Amniotic epithelial cell (primary cell): ENCODE measurements at regions not wholly inside any gene's neighbourhood (a gene's known extent, or its start where the extent isn't known, plus 50 kb on each side); places are given as distances from the start of the nearest gene placed in this dataset.
"Not testable (repeated sequence)": the region's sequence is repeated elsewhere in the genome, so short reads cannot be mapped to it uniquely, and the experiment has no call there.

ENCODE experiments used
- DNase-seq: peaks from one replicate; pipeline ENCODE4 v3.0.0-alpha.2; 2010; ENCODE audit warnings: low read depth

- DNase-seq: not testable (repeated sequence)
These were observed 57.0 kb upstream of the NEUROD1 start for GRCh38 chr2:181737302-181737701.

GRCh38 chr2:181738074-181738473 is 57.8 kb upstream of the NEUROD1 start:
- peak; percentile 17 for DNase-seq

- DNase-seq: no peak
These were observed 58.2 kb upstream of the NEUROD1 start for GRCh38 chr2:181738563-181738962.

DNA sequence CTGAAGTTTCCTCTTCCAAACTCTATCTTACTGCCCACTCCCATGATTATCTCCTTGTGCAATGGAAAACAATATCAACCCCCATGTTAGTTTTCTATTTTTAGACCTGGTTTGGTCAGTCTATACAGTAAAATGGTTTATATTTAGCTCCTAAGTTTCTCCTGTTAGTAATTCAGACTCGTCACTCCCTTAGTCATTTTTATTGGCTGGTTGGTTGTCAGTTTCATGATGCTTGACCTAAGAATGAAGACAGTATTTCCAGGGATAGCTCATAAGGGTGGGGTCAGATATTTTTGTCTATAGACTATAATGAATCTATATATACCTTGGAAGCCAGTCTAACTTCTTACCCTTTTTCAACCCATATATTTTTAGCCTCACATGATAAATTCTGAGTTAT is 61.4 kb upstream of the NEUROD1 start:
- no peak for DNase-seq

- no peak for DNase-seq
These were observed 62.0 kb upstream of the NEUROD1 start for GRCh38 chr2:181742361-181742760.

DNA sequence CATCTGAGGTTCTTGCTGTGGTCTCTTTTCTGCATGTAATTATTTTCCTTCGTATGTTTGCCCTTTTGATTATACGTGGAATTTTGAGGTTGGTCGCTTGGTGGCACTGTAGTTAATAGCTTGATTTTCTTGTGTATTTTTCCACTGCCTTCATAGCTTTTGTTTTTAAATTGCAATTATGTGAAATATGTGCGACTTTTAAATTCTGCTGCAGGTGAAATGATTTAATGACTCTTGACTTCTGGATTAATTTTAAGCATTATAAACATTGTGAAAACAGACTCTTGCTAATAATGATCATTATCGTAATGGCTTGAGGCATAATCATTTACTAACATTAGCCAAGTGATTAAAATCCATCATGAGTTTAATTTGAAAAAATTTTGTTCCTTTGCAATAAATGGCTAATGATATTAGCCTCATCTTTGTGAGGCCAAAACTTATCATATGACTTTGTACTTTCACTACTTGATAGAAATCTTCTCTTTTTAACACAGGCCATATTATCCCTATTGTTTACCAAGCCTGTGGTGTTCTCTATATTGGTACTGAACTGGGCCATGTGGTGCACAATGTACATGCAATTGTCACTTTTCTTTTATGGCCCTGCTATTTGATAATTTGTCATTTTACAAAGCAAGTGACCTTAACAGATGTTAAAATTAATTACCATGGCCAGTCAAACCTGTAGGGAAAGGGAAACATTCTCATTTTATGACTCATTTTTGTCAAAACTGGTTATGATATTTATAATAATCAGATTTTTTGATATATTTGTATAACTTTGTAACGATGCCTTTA is 62.8 kb upstream of the NEUROD1 start:
- DNase-seq: peak; percentile 57

- no peak for DNase-seq
These were observed 63.4 kb upstream of the NEUROD1 start for GRCh38 chr2:181743723-181744031.

DNA sequence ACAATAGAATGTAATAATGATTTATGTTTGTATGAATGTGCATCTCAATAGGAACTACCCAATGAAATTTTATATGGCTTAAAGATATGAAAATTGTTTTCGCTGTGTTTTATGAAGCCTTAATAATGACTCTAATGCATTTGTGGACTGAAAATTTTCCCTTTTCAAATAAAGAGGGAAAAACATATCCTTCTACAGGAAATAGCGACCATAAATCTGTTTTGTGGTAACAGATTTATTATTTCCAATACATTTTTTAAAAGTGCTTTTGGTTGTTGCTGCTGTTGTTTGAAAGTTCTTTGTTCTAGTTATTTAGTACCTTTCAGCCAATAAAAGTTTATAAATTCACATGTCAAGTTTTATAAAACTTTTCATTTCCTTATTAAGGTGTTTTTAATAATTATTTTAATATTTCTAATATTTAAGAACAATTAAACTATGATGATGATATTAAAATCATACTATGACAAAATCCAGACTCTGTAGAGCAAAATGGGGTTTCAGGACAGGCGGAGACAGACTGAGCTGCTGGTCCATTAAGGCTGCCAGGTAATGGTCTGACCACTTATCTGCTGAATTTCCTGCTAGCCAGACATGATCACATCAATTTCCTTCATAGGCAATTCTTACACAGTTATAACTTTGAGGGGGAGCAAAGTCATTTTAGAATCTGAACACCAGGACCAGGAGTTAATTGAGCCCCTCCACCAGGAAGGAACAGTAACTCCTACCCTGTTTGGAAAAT is 65.7 kb upstream of the NEUROD1 start:
- no peak for DNase-seq

GRCh38 chr2:181746844-181747243 is 66.5 kb upstream of the NEUROD1 start:
- no peak for DNase-seq

GRCh38 chr2:181750305-181750704 is 70.0 kb upstream of the NEUROD1 start:
- no peak for DNase-seq

- DNase-seq: no peak
These were observed 71.1 kb upstream of the NEUROD1 start for GRCh38 chr2:181751266-181752030.

- DNase-seq: peak; percentile 52
These were observed 72.0 kb upstream of the NEUROD1 start for GRCh38 chr2:181752301-181752700.

GRCh38 chr2:181753686-181754085 is 73.4 kb upstream of the NEUROD1 start:
- no peak for DNase-seq

GRCh38 chr2:181754105-181754504 is 73.8 kb upstream of the NEUROD1 start:
- DNase-seq: no peak

- DNase-seq: no peak
These were observed 74.9 kb upstream of the NEUROD1 start for GRCh38 chr2:181755181-181755580.

GRCh38 chr2:181760521-181760920 is 80.2 kb upstream of the NEUROD1 start:
- no peak for DNase-seq

- DNase-seq: no peak
These were observed 80.9 kb upstream of the NEUROD1 start for GRCh38 chr2:181761175-181761574.

DNA sequence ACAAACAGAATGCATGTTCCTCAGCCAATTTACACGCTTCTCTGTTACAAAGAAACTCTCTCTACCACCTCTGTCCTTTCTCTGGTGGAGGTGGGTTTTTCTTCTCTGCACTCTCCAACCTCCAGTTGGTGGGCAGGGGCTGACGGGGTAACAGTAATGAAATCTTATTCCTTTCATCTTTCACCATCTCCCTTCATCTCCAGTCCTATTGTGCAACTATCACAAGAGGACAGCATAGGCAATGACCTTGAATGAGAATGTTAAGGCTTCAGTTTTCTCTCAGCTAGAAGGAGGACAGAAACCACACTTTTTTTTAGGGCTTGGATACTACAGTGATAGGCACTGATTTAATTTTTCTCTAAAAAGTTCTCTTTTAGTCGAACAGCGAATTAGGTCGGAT is 81.7 kb upstream of the NEUROD1 start:
- peak; percentile 42 for DNase-seq

DNA sequence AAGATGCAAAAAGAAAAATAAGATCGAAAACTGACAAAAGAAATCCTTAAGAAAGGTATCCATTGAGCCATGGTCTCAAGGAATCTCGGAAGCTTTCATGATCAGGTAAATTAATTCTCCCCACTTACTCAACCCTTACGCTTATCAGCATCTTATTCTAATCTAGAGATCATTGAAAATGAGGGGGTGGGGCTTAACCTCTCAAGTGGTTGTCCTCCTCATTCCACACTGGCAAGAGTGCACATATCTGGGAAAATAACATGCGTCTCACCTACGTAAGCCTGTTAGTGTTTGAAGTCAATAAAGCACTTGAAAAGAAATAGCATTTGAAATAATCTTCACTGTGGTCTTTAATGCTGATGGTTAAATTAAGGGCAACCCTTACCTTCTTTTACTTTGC is 82.5 kb upstream of the NEUROD1 start:
- no peak for DNase-seq

DNA sequence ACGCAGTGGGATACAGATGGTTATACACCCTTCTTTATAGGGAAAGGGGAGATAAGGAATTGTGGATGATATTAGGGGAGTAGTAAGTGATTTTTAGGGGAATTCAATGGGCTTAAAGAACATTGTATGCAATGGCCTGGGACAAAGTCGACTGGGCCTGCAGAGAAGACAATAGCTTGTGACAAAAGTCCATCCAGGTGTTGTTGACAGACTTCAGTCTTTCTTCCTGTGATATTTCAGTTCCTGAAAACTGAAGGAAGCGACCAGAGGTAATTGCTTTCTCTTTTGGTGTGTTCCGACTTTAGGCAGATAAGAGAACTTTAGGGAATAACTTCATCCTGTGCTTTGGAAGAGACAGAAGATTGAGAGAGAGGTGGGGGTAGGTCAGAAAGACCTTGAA is 83.1 kb upstream of the NEUROD1 start:
- no peak for DNase-seq

DNA sequence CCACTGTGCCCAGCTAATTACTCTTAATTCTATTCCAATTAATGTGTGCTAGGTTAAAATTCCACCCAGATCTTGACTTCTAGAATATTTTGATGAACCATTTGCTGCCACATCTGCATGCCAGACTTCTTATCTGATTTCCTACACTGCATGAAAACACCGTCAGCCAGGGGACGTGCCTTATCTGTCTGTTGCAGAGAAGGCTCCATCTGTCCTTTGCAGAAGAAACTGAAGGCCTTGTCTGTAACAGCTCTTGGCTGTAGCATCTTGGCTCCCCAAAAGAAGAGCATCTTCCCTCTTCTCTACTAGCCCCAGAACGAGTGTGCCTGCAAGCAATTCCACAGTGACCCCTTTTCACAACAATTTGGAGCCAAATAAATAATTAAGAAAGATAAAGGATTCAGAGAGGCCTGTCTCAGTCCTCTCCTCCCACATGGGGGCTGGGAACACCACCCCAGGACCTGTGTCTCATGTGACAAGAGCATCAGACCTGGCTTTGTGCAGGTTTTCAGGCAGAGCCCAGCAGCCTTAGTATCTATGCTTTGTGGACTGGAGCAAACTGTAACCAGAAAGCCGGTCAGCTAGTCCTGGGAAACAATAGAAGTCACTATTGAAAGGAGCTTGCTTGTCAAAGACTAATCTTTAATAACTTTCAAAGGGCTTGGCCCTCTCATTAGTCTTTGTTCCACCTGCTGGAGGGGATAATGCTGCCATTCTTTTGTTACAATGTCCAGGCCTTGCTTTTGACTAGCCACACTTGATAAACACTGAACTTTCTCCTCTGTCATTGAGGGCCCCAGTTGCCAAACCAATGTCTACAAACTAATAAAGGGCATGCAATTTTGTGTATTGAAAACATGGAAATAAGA is 84.0 kb upstream of the NEUROD1 start:
- DNase-seq: no peak

GRCh38 chr2:181766129-181766528 is 85.8 kb upstream of the NEUROD1 start:
- no peak for DNase-seq
